K562 (cell line): ENCODE measurements at regions not wholly inside any gene's neighbourhood (a gene's known extent, or its start where the extent isn't known, plus 50 kb on each side); places are given as distances from the start of the nearest gene placed in this dataset.

ENCODE experiments used
- ELF1 ChIP-seq: fragments of 200-800 bp; sonication (Bioruptor generic); IDR thresholded peaks from 2 replicates; pipeline ENCODE4 v1.6.1; 2016; ENCODE audit warnings: missing genetic modification characterization, missing compliant biosample characterization
- ELF4 ChIP-seq: fragments of 450-650 bp; formaldehyde crosslinking; IDR thresholded peaks from 2 replicates; pipeline ENCODE4 v1.4.0; 2022; ENCODE audit warnings: missing genetic modification characterization
- GABPB2 ChIP-seq: fragments of 250-450 bp; sonication (Bioruptor Pico); conservative IDR thresholded peaks from 2 replicates; pipeline ENCODE4 v1.5.1; 2021; ENCODE audit warnings: mild to moderate bottlenecking
- GMEB1 ChIP-seq: fragments of 250-450 bp; sonication (Bioruptor Pico); IDR thresholded peaks from 2 replicates; pipeline ENCODE4 v1.4.0; 2020; ENCODE audit warnings: mild to moderate bottlenecking
- HINFP ChIP-seq: fragments of 450-650 bp; conservative IDR thresholded peaks from 2 replicates; pipeline ENCODE4 v1.6.1; 2016; ENCODE audit warnings: missing genetic modification characterization, low read depth, mild to moderate bottlenecking, control low read depth, missing compliant biosample characterization
- MYBL2 ChIP-seq, 2 experiments: fragments of 450-650 bp in 1 of 2; sonication (generic) in 1 of 2; formaldehyde crosslinking in 1 of 2; IDR thresholded peaks; 2 replicates each; pipeline versions ENCODE4 v1.6.1 to v1.8.1; 2017 to 2022; ENCODE audit warnings: borderline replicate concordance in 1 of 2, inconsistent platforms in 1 of 2, low read depth in 1 of 2, mild to moderate bottlenecking in 1 of 2, missing genetic modification reagents in 1 of 2, moderate library complexity in 1 of 2
- SIRT6 ChIP-seq: IDR thresholded peaks from one replicate; pipeline ENCODE4 v1.6.1; 2012; ENCODE audit warnings: low read depth, mild to moderate bottlenecking, control low read depth, inconsistent platforms, low read length, moderate library complexity
- SRSF1 ChIP-seq: fragments of 200-400 bp; formaldehyde crosslinking; IDR thresholded peaks from 2 replicates; pipeline ENCODE4 v1.6.1; 2017; ENCODE audit warnings: mild to moderate bottlenecking, low read depth, low read length, moderate library complexity
- TBL1XR1 ChIP-seq, 2 experiments: IDR thresholded peaks; 2 replicates each; pipeline ENCODE4 v1.6.1; 2012; ENCODE audit warnings: improper control_type of control experiment in 2 of 2, low read length in 2 of 2, mild to moderate bottlenecking in 1 of 2
- TEAD2 ChIP-seq: fragments of 450-650 bp; IDR thresholded peaks from 2 replicates; pipeline ENCODE4 v1.6.1; 2016; ENCODE audit warnings: missing genetic modification characterization, control low read depth, missing compliant biosample characterization
- ZBTB33 ChIP-seq: sonication (generic); formaldehyde crosslinking; IDR thresholded peaks from 2 replicates; pipeline ENCODE4 v1.8.1; 2023; ENCODE audit warnings: mild to moderate bottlenecking, missing genetic modification reagents
- ZNF24 ChIP-seq: fragments of 450-650 bp; IDR thresholded peaks from 2 replicates; pipeline ENCODE4 v1.6.1; 2016
- TF ChIP-seq, protein P1 (sequence below): fragments of 250-450 bp; sonication (Bioruptor Pico); IDR thresholded peaks from 2 replicates; pipeline ENCODE4 v1.4.0; 2020

DNA sequence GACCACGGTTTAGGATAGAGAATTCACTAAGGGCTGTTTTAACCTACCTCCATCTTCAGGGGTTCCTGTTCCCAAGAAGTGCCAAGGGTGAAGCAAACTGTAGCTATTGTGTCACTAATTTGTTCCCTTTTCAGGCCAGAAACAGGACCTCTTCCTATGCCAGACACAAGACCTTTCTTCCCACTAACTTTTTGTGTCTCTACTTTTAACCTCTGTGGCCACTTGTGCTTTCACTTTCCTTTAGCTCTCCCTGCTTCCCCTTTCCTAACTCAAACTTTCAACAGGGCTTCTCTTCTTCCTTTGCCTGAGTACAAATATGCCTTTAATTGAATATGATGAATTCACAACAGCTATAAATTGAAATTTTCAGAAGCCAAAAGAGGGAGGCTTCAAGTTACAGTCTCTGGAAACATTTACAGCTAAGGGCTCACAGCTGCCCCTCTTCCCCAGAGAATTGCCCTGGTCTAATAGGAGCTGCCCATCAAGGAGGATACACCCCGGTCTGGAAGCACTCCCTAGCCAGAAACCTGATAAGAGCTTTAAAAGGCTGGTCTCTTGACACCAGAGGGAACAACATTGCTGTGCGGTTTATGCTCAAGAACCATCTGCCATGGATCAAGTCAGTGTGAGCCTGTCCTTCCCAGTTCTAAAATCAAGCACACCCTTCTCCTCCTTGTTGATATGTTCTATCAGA is 61.7 kb upstream of the PLS3 start:
- TF ChIP-seq ZNF24 (no peak), GABPB2 (CRISPR knock-in tag) (no peak), ZBTB33 (CRISPR knock-in tag) (no peak), SRSF1 (no peak), HINFP (tag) (no peak), ELF1 (tag) (no peak), ELF4 (CRISPR knock-in tag) (no peak), TEAD2 (tag) (no peak), MYBL2 (IDR thresholded peaks at IDR 0.05; ENCODE audit: low read depth) (no peak), MYBL2 (CRISPR knock-in tag; IDR thresholded peaks at IDR 0.05; ENCODE audit: borderline replicate concordance) (no peak), TBL1XR1 (IDR thresholded peaks at IDR 0.05; ENCODE audit: low read length in 2 of 2) (no peak), SIRT6 (no peak), GMEB1 (no peak)
- TF ChIP-seq, protein P1, sequence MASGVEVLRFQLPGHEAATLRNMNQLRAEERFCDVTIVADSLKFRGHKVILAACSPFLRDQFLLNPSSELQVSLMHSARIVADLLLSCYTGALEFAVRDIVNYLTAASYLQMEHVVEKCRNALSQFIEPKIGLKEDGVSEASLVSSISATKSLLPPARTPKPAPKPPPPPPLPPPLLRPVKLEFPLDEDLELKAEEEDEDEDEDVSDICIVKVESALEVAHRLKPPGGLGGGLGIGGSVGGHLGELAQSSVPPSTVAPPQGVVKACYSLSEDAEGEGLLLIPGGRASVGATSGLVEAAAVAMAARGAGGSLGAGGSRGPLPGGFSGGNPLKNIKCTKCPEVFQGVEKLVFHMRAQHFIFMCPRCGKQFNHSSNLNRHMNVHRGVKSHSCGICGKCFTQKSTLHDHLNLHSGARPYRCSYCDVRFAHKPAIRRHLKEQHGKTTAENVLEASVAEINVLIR (CRISPR knock-in tag), result no peak
